ENCODE measurements at regions not wholly inside any gene's neighbourhood (a gene's known extent, or its start where the extent isn't known, plus 50 kb on each side); places are given as distances from the start of the nearest gene placed in this dataset.
A peak's percentile ranks its signal among the peaks of the same experiment; 100 is the strongest.

DNA sequence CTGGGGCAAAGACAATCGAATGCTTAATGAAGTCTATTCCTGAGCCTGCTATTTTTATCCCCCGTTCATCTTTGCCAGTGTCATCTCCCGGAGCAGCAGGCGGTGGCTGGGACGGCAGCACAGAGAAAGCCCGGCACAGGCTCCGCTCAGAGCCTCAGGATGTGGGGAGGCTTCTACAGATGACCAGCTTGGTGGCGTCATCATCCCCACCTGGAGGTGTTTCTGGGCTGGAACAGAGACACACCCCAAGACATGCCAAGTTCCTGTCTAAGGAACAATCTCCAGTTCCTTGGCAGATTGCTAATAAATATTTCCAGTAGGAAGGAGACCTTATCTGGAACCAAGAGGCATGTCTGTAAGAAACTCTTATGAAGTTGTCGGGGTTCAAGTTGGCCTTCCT, 552.4 kb upstream of the MGMT start:
- Histone ChIP-seq H3K27me3 (no peaks in the 10 kb centered on the region), H3K27ac (no peak overlapping the region), H3K36me3 (no peaks in the 10 kb centered on the region), H3K4me3 (no peak overlapping the region), H3K9me3 (no peaks in the 10 kb centered on the region), H3K4me1 (no peaks in the 10 kb centered on the region)
- 53% methylated on average over 9 of the region's 9 CpGs for WGBS (ENCODE audit: insufficient coverage, low coverage, low lambda C conversion rate, missing lambda C conversion rate)
- DNase-seq (no peak), ATAC-seq (no peak)
- TF ChIP-seq POLR2A (IDR thresholded peaks at IDR 0.05): no peak
- no peak for TF ChIP-seq CTCF (IDR thresholded peaks at IDR 0.05)
- intact Hi-C loops (cut with DNase I): no loop called here

DNA sequence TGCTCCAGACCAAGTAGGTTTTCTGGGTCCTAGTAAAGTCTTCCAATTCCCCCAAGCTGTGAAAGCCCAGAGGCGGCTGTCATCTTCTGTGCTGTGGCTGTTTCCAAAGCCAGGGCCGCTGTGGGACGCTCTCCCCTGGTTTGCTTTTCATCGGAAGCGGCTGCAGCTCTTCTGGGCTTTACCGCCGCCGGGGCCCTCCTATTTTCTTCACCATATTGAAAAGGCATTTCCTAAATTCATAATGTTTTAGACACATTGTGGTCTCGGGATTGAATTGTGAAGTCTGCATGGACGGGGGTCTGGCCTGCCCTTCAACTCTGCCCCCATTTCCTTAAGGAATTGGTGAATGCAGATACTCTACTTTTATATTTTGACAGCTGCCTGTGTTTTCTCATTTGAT, 551.4 kb upstream of the MGMT start:
- intact Hi-C loops (cut with DNase I): no loop called here
- no peaks in the 10 kb centered on the region for H3K36me3 ChIP-seq
- H3K27me3 ChIP-seq: no peaks in the 10 kb centered on the region
- H3K4me3 ChIP-seq: no peak overlapping the region
- DNase-seq: no peak
- WGBS (ENCODE audit: insufficient coverage, low coverage, low lambda C conversion rate, missing lambda C conversion rate): 49% methylated on average over 8 of the region's 10 CpGs
- no peak for TF ChIP-seq POLR2A (IDR thresholded peaks at IDR 0.05)
- TF ChIP-seq CTCF (IDR thresholded peaks at IDR 0.05): no peak
- ATAC-seq: no peak
- H3K9me3 ChIP-seq: no peaks in the 10 kb centered on the region
- no peaks in the 10 kb centered on the region for H3K4me1 ChIP-seq
- H3K27ac ChIP-seq: no peak overlapping the region

DNA sequence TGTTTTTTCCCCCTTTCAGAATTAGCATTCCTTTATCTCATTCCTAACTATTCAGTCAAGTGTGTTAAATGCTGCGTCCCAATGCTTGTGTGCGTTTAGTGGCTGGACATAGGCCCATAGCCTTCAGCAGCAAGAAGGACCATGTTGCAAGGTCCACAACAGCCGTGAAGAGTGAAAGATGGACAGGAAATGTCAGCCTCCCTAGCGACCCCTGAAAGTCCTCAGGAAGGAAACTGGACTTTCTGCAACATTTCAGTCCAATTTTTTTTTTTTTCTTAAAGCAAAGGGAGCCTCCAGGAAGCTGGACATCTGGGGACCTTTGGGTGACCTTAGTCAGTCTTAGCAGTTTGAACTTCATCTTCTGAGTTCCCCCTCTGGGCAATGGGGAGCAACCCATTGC, 550.7 kb upstream of the MGMT start:
- no peak for TF ChIP-seq POLR2A (IDR thresholded peaks at IDR 0.05)
- Histone ChIP-seq H3K27me3 (no peaks in the 10 kb centered on the region), H3K4me1 (no peaks in the 10 kb centered on the region), H3K9me3 (no peaks in the 10 kb centered on the region), H3K36me3 (no peaks in the 10 kb centered on the region), H3K4me3 (no peak overlapping the region), H3K27ac (no peak overlapping the region)
- 34% methylated on average over 4 of the region's 4 CpGs for WGBS (ENCODE audit: insufficient coverage, low coverage, low lambda C conversion rate, missing lambda C conversion rate)
- intact Hi-C loops (cut with DNase I): no loop called here
- DNase-seq: no peak
- no peak for ATAC-seq

GRCh38 chr10:128921389-128922022, 545.5 kb upstream of the MGMT start:
- intact Hi-C loops (cut with DNase I): no loop called here
- H3K9me3 ChIP-seq: no peaks in the 10 kb centered on the region
- no peak overlapping the region for H3K4me3 ChIP-seq
- no peaks in the 10 kb centered on the region for H3K36me3 ChIP-seq
- no peaks in the 10 kb centered on the region for H3K4me1 ChIP-seq
- WGBS (ENCODE audit: insufficient coverage, low coverage, low lambda C conversion rate, missing lambda C conversion rate): 69% methylated on average over 6 of the region's 8 CpGs
- no peak for ATAC-seq
- H3K27ac ChIP-seq: no peak overlapping the region
- no peak for DNase-seq
- TF ChIP-seq POLR2A (IDR thresholded peaks at IDR 0.05): no peak
- no peak for TF ChIP-seq CTCF (IDR thresholded peaks at IDR 0.05)
- no peaks in the 10 kb centered on the region for H3K27me3 ChIP-seq

DNA sequence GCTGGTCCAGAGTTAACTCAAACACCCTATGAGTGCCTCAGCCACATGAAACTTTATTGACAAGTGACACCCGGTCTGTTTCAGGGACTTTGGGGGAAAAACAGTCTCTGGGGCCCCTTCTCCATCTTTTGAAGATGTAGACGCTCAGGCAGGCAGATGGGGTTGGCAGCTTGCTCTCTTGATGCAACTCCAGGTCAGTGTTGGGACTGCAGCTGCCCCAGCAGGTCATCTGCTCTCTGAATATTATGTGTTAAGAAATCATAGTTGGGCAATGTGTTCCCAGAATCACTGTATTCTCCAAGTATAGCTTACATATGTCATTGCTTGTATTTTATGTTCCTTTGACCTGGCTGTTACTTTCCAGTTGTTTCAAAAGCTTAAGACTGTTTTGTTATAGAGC, 544.9 kb upstream of the MGMT start:
- TF ChIP-seq POLR2A (IDR thresholded peaks at IDR 0.05): no peak
- TF ChIP-seq CTCF (IDR thresholded peaks at IDR 0.05): no peak

More for the DNA sequence above, 544.9 kb upstream of the MGMT start:
- no peaks in the 10 kb centered on the region for H3K9me3 ChIP-seq
- 31% methylated on average over 2 of the region's 2 CpGs for WGBS (ENCODE audit: insufficient coverage, low coverage, low lambda C conversion rate, missing lambda C conversion rate)
- H3K27ac ChIP-seq: no peak overlapping the region
- H3K36me3 ChIP-seq: no peaks in the 10 kb centered on the region
- no peak overlapping the region for H3K4me3 ChIP-seq
- intact Hi-C loops (cut with DNase I): no loop called here
- peak in 3 of 4 donors; percentile 63 to 81 (median 65) for ATAC-seq
- H3K27me3 ChIP-seq: no peaks in the 10 kb centered on the region
- no peak for DNase-seq
- H3K4me1 ChIP-seq: no peaks in the 10 kb centered on the region
